Prostate gland (tissue), 2 donors: ENCODE measurements at regions not wholly inside any gene's neighbourhood (a gene's known extent, or its start where the extent isn't known, plus 50 kb on each side); places are given as distances from the start of the nearest gene placed in this dataset.
"Not testable (repeated sequence)": the region's sequence is repeated elsewhere in the genome, so short reads cannot be mapped to it uniquely, and the experiment has no call there.

ENCODE experiments used
- DNase-seq: peaks from one replicate; pipeline ENCODE4 v3.0.0-alpha.2; 2019; ENCODE audit warnings: low spot score
- H3K27ac ChIP-seq, 2 donors: fragments of 200-600 bp; sonication (generic); 2 replicates each; pipeline ENCODE4 v1.5.1; 2017 to 2019
- H3K27me3 ChIP-seq: fragments of 200-600 bp; sonication (generic); replicated peaks from 2 replicates; pipeline ENCODE4 v1.5.1; 2019; ENCODE audit not compliant: insufficient read depth
- H3K36me3 ChIP-seq, 2 donors: fragments of 200-600 bp; sonication (generic); 1 replicate in 1 of 2; 2 replicates in 1 of 2; pipeline versions ENCODE4 v1.5.1 to v1.8.1; 2017 to 2019
- H3K4me1 ChIP-seq: fragments of 200-600 bp; sonication (generic); replicated peaks from 2 replicates; pipeline ENCODE4 v1.5.1; 2019
- H3K4me3 ChIP-seq, 2 donors: fragments of 200-600 bp; sonication (generic); 2 replicates each; pipeline ENCODE4 v1.5.1; 2017 to 2019
- H3K9me3 ChIP-seq: fragments of 200-600 bp; sonication (generic); 2 replicates; pipeline ENCODE4 v1.5.1; 2017
- POLR2A ChIP-seq: fragments of 450-650 bp; IDR thresholded peaks from one replicate; pipeline ENCODE4 v1.6.1; 2016; ENCODE audit warnings: antibody characterized with exemption, mild to moderate bottlenecking
- POLR2AphosphoS5 ChIP-seq: sonication (generic); formaldehyde crosslinking; IDR thresholded peaks from one replicate; pipeline ENCODE4 v1.6.1; 2017; ENCODE audit warnings: antibody characterized with exemption
- WGBS: methylation state at CpG from one replicate; pipeline ENCODE4 v1.1.5; 2018; 5-methylcytosine and 5-hydroxymethylcytosine counted together
- intact Hi-C: fragments of 100-400 bp; cut with DNase I; formaldehyde crosslinking; loops from one replicate; pipeline ENCODE4 v1.14.2; 2022
- TF ChIP-seq, protein P1 (sequence below), 4 experiments: fragments of 200-600 bp in 2 of 4; fragments of 450-650 bp in 2 of 4; sonication (generic) in 2 of 4; IDR thresholded peaks; 1 replicate in 3 of 4; 2 replicates in 1 of 4; pipeline ENCODE4 v1.5.1; 2016 to 2019; ENCODE audit warnings: antibody characterized with exemption in 4 of 4, mild to moderate bottlenecking in 2 of 4, moderate library complexity in 2 of 4

DNA sequence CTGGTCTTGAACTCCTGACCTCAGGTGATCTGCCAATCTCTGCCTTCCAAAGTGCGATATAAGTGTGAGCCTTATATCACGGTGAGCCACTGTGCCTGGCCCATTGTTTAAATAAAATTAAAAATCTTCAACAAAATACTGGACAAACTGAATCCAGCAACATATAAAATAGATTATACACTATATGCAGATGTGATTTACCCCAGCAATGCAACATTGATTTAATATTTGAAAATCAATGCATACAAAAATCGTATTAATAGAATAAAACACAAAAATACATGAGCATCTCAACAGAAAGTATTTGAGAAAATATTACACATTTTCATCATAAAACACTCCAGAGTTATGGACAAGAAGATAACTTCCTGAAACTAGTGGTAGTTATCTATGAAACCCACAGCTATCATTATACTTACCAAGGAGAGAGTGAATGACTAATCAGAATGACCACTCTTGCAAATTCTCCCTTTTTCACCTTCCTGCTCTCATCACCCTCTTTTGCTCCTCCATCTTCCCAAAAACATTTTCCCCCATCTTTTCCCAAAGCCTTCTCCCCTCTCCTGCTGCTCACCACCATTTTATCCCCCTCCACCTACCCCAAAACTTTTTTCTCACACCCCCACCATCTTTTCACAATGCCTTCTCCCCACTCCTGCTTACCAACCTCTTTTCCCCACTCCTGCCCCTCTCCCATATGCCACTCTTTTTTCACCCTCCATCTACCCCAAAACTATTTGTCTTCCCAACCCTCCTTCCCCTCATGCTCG, 122.1 kb upstream of the VPREB1 start:
- no peak for DNase-seq
- intact Hi-C loops: no loop called here
- Histone ChIP-seq H3K4me1 (no peaks in the 10 kb centered on the region), H3K36me3 (no peaks in the 10 kb centered on the region), H3K4me3 (no peak overlapping the region), H3K27me3 (peaks cover 2% of the 10 kb centered on the region), H3K27ac (no peak overlapping the region), H3K9me3 (no peaks in the 10 kb centered on the region)
- WGBS: 88% methylated on average over 4 of the region's 4 CpGs
- TF ChIP-seq POLR2A (no peak), POLR2AphosphoS5 (no peak)
- TF ChIP-seq, protein P1, sequence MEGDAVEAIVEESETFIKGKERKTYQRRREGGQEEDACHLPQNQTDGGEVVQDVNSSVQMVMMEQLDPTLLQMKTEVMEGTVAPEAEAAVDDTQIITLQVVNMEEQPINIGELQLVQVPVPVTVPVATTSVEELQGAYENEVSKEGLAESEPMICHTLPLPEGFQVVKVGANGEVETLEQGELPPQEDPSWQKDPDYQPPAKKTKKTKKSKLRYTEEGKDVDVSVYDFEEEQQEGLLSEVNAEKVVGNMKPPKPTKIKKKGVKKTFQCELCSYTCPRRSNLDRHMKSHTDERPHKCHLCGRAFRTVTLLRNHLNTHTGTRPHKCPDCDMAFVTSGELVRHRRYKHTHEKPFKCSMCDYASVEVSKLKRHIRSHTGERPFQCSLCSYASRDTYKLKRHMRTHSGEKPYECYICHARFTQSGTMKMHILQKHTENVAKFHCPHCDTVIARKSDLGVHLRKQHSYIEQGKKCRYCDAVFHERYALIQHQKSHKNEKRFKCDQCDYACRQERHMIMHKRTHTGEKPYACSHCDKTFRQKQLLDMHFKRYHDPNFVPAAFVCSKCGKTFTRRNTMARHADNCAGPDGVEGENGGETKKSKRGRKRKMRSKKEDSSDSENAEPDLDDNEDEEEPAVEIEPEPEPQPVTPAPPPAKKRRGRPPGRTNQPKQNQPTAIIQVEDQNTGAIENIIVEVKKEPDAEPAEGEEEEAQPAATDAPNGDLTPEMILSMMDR (IDR thresholded peaks at IDR 0.05): no peak

DNA sequence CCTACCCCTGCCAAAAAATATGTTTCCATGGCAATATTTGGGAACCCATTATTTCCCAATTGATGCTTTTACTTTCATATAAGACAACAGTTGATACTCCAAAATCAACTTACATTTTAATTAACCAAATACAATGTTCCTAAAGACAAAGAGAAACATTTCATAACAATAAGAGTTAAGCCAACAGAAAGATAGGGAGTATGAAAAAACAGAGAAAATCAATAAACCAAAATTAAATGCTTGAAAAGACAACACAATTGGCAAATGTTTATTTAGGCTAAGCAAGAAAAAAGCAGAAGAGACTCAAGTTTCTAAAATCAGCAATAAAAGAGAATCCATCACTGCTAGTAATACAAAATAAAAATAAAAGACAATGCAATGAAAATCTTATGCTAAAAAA, 123.1 kb upstream of the VPREB1 start:
- Histone ChIP-seq H3K4me1 (no peaks in the 10 kb centered on the region), H3K9me3 (no peaks in the 10 kb centered on the region), H3K4me3 (no peak overlapping the region), H3K27ac (no peak overlapping the region), H3K36me3 (no peaks in the 10 kb centered on the region), H3K27me3 (peaks cover 2% of the 10 kb centered on the region)
- TF ChIP-seq POLR2A (no peak), POLR2AphosphoS5 (no peak)
- TF ChIP-seq, protein P1 (IDR thresholded peaks at IDR 0.05): no peak
- DNase-seq: no peak
- intact Hi-C loops: no loop called here

DNA sequence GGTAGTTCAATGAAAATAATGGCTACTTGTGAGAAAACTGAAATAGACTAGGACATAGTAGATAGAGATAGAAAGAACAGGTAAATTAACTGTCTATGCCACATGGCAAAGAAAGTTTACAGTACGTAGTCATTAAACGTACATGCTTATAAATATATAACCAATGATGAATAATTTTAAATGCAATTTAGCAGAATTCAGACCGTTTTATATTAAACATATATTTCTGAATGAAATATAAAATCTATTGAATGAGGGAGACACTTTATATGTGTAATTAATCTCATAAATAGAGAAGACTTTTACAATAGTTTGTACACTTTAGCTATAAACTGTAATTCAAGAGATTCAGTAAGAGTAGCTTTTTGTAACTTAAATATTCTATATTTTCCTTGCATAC, 124.4 kb upstream of the VPREB1 start:
- H3K36me3 ChIP-seq: no peaks in the 10 kb centered on the region
- TF ChIP-seq POLR2AphosphoS5 (no peak), POLR2A (no peak)
- TF ChIP-seq, protein P1 (IDR thresholded peaks at IDR 0.05): no peak
- DNase-seq: no peak
- peaks cover 2% of the 10 kb centered on the region for H3K27me3 ChIP-seq
- H3K9me3 ChIP-seq: no peaks in the 10 kb centered on the region
- intact Hi-C loops: no loop called here
- no peak overlapping the region for H3K4me3 ChIP-seq
- no peaks in the 10 kb centered on the region for H3K4me1 ChIP-seq
- WGBS: 84% methylated on average over 3 of the region's 3 CpGs
- no peak overlapping the region for H3K27ac ChIP-seq

DNA sequence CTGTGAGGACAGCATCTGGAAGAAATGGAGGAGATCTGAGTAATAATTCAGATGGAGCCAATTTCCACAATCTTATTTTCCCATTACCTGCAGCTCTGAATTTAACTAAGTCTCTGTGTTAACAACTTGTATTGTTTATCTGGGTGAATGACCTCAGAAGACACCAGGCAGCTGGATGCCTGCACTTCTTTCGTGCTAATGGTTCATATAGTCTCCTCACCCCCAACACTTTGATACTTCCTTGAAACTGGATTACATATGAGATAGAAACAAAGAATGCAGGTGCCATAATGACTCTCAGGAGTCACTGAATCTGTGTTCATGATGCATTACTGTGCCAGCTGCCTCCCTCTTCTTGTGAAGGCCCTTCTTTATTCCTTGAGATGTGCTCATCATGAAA, 125.6 kb upstream of the VPREB1 start:
- intact Hi-C loops: no loop called here
- no peaks in the 10 kb centered on the region for H3K36me3 ChIP-seq
- WGBS: 89% methylated on average over 1 of the region's 1 CpG
- peaks cover 2% of the 10 kb centered on the region for H3K27me3 ChIP-seq
- no peak overlapping the region for H3K4me3 ChIP-seq
- H3K9me3 ChIP-seq: no peaks in the 10 kb centered on the region
- no peak for DNase-seq
- no peak overlapping the region for H3K27ac ChIP-seq
- H3K4me1 ChIP-seq: no peaks in the 10 kb centered on the region
- no peak for TF ChIP-seq POLR2A
- TF ChIP-seq, protein P1 (IDR thresholded peaks at IDR 0.05): no peak
- TF ChIP-seq POLR2AphosphoS5: no peak

DNA sequence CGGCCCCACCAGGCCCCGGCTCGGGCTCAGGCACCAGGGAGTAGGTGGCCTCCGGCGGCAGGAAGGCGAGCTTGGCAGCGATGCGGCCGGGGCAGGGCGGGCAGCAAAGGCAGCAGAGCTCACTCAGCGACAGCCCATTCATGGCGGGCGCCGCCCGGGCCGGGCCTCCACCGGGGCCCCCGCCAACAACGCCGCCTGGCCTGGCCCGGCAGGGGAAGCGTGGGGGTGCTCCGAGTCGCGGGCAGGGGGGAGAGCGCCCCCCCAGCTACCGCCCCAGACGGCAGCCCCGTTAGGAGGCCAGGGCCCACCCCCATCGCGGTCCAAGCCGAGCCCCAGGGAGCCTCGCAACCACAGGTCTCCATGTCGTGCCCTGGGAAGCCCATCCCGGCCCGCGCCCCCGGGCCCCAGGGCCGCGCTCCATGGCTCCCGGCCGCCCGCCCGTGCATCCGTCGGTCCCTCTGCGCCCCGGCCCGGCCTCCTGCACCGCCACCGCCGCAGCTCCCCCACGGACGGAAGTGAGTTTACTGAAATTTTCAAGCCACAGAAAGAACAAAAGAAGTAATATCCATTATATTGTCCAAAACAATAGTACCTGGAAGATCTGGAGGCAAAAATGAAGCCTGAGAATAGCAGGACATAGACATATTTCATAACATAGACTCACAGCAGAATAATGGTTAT, 126.6 kb upstream of the VPREB1 start:
- H3K9me3 ChIP-seq, H3K27ac ChIP-seq, H3K27me3 ChIP-seq, H3K36me3 ChIP-seq, DNase-seq, H3K4me1 ChIP-seq, intact Hi-C loops, H3K4me3 ChIP-seq: not testable (repeated sequence)
- 32% methylated on average over 26 of the region's 54 CpGs for WGBS

DNA sequence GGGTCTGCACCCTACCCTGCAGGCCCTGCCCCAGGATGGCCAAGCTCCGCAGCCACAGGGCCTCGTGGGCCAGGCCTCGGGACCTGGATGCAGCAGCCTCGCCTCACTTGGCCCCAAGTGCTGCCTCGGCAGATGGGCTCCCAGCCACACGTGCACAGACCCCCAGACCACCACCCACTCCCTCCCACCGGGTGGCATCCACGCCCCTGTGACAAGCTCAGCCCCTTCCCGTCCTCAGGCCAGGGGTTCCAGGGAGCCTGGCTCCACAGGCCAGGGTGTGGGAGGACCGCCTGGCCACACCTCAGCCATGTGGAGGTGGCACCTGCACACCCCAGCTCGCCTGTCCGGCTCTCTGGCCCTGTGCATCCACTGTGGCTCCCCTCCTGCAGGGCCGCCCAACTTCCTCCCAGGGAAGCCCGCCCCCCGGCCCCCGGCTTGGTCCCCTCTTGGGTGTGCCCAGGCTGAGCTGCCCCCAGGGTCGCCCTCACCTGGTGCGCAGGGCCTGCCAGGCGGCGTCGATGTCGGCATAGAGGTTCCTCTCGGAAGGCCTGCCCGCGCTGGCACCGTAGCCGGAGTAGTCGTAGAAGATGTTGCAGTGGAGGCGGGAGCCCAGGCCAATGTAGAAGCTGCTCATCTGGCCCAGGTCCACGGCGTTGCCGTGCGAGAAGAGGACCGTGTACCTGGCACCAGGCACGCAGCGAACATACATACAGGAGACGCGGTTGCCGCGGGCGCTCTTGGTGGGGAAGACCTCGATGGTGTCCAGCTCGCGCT, 127.4 kb upstream of the VPREB1 start:
- intact Hi-C loops, H3K36me3 ChIP-seq, H3K27ac ChIP-seq, H3K4me3 ChIP-seq, H3K27me3 ChIP-seq, DNase-seq, H3K9me3 ChIP-seq, H3K4me1 ChIP-seq: not testable (repeated sequence)
- 72% methylated on average over 9 of the region's 44 CpGs for WGBS
